COR-L47 (cell line): ENCODE measurements at regions not wholly inside any gene's neighbourhood (a gene's known extent, or its start where the extent isn't known, plus 50 kb on each side); places are given as distances from the start of the nearest gene placed in this dataset.
"Not testable (repeated sequence)": the region's sequence is repeated elsewhere in the genome, so short reads cannot be mapped to it uniquely, and the experiment has no call there.

Experiments
- DNase-seq: peaks from one replicate; lab custom pipeline; 2025; lab: John Stamatoyannopoulos, UW

DNA sequence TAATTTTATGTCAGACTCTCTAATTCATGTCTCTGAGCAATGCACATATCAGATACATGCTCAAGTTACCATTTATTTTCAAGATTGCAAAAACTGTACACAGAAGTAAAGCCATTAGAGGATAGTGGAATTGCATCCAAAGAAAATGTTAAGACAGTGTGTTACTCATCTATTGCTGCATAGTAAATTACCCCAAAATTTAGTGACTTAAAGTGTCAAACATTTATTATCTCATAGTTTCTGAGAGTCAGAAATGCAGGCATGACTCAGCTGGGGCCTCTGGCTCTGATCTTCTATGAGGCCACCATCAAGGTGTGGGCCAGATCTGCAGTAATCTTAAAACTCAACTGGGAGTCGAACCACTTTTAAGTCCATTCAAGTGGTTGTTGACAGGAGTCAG lies 275.2 kb downstream of the QDPR start:
- DNase-seq, result no peak

DNA sequence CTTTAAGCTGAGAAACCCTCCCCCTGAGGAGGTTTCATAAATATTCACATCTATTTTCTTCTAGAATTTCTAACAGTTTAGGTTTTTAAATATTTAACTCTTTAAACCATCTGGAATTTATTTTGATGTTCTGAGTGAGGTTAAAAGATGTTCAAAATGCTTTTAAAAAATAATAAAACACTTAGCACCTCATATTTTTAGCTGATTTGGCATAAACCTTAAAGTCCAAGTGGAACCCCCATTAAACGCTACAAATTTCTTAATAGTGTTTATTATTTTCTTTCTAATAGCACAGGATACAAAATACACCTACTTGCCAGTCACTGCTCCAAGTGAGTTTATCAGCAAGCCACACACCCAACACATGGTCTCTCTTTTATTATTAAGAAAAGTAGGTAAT lies 277.2 kb downstream of the QDPR start:
- no peak for DNase-seq

DNA sequence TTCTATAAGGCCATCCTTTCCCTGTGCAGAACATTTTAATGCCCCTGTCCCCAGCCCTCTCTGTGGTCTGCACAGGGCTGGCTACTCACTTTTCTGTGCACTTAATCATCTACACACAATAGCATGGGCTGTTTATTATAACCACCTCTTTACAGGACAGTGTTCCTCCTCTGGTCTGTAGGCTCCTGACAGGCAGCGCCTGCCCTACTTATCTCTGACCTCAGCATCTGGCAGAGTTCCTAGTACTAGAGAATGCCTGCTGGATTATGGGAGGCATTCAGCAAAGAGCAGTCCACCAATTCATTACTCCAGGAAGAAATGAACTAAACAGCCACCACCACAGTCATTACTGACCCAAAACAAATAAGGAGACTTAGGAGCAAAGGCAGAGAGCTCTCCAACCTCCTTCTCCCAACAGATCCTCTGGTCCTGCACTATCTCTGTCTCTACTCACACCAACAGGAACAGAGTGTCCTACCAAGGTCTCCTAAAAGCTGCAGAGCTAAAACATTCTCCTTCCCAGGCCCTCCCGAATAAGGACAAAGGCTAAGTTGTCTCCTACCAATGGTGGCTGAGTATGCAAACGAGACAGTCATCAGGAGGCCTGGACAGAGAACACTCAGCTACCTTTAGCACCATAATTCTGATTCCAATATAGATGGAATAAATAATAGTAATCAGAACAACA lies 279.2 kb downstream of the QDPR start:
- DNase-seq, result peak; percentile 6

- not testable (repeated sequence) for DNase-seq
Measured at GRCh38 chr4:17231880-17232475, 279.9 kb downstream of the QDPR start.

DNA sequence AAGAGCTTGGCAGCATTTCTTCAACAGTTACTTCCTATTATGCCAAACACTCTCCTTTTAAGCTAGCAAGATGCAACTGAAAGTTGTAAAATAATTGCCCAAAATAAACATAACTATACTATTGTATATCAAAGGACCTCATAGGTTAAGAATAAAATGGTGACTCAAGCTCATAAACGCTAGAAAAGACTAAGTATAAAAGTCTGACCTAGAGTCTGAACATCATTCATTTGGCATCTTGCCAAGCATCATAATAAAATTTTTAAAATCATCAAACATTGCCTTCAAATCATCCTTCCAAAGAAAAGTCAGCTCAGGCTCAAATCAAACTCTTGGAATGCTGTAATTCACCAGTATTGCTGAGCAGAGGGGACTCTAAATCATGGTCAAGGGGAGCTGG lies 281.2 kb downstream of the QDPR start:
- DNase-seq, result no peak

- no peak for DNase-seq
Measured at GRCh38 chr4:17220816-17221215, 291.1 kb downstream of the QDPR start.

- no peak for DNase-seq
Measured at GRCh38 chr4:17218786-17219185, 293.1 kb downstream of the QDPR start.

DNA sequence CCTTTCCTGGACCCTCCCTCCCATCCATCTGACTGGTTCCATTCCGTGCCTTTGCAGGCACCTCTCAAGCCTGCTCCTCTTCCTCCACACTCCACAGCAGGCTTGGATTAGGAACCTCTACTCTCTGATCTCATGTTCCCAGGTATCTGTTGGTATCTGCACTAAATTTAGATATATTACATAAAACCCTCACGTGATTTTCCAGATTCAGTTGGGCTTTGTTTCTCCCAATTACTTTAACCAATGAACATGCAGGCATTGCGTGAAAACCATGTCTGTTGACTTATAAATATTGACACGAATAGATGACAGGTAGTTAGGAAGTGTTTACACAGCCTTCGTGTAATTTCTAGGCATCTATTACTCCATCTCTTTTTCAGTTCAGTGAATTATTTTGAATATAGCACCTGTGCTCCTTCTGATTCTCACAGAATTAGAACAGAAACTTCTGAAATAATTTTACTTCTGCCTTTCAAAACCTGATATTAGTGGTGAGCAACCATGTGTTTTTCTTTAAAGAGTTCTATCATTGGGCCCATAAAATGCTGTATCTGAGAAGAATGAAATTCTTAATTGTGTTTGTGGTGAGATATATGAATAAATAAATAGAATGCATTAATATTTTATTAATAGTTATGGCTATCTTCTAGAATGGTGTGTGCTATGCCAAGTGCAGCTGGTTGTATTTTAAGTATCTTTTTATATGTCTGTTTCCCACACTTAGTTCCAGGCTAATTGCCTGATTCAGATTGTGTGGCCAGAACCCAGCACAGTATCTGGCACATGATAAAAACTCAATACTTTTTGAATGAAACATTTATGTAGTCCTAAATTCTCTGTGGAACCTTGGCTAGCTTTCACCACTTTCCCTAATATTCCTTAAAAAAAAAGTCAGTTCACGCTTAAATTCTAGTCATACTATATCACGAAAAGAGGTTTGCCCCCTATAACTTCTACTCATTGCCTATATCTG lies 304.8 kb downstream of the QDPR start:
- DNase-seq, result peak; percentile 82

- no peak for DNase-seq
Measured at GRCh38 chr4:17204908-17205307, 306.5 kb upstream of the LDB2 start.

- DNase-seq, result no peak
Measured at GRCh38 chr4:17203797-17204196, 305.4 kb upstream of the LDB2 start.

- DNase-seq, result no peak
Measured at GRCh38 chr4:17197070-17197469, 298.6 kb upstream of the LDB2 start.

DNA sequence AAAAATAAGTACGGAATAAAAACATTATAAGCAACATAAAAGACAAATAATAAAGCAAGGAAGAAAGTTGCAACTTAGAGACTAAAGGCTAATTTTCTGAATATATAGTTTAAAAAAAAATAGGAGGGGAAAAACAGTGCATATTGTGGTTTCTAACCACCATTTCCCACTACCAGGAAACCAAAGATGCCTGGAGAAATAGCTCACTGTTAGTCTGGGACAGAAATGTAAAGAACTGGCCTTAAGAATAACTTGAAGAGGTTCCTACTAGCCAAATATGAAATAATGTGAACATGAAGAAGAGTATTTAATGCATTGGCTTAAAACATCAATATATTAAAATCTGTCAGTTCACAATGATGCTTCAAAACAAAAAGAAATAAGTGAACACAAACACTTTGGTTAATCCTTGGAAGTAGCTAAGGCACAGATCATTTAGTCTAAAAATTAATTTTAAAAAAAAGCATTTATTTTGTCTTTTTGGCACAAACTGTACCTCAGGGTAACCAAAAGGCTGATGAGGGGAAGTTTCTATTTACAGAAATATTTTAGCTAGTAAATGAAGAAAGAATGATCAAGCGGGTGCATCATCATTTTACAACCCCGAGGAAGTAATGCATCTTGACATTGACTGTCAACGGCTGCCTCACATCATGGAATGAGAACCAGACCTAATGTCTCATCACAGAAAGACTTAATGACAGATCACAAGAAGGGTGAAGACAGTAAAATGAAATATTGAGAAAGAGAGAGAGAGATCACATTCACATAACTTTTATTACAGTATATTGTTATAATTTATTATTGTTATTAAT lies 297.2 kb upstream of the LDB2 start:
- DNase-seq, result no peak

DNA sequence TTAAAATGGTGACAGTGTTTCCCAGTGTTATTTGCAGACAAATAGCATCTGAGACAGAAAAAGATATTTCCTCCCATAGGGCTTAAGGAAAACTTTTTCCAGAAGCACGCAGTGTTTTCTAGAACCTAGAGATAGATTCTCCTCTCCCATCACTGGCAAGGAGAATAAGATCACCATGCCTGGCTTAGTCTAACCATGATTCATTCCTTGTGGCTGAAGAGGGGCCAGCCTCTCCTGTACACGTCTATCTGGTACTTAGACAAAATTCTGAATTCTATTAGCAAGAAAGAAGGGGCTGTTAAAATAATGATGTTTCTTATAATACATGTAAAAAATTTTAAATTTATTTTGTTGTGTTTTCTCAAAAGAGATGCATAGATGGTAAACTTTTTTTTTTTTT lies 296.1 kb upstream of the LDB2 start:
- no peak for DNase-seq

GRCh38 chr4:17189759-17190158 lies 291.3 kb upstream of the LDB2 start:
- no peak for DNase-seq

DNA sequence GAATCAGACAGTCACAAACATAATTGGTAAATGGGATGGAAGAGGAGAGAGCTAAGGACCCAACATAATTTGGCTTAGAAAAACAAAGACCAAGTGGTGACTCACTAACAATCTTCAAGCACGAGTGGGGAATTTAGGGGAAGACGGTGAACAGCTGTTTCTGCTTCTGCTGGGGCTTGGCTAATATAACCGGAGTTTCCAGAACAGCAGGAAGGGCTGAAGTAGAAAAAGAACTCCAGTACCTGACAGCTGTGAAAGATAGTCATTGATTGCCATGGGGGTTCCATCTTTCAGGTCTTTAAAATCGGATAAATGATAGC lies 290.9 kb upstream of the LDB2 start:
- DNase-seq, result no peak

DNA sequence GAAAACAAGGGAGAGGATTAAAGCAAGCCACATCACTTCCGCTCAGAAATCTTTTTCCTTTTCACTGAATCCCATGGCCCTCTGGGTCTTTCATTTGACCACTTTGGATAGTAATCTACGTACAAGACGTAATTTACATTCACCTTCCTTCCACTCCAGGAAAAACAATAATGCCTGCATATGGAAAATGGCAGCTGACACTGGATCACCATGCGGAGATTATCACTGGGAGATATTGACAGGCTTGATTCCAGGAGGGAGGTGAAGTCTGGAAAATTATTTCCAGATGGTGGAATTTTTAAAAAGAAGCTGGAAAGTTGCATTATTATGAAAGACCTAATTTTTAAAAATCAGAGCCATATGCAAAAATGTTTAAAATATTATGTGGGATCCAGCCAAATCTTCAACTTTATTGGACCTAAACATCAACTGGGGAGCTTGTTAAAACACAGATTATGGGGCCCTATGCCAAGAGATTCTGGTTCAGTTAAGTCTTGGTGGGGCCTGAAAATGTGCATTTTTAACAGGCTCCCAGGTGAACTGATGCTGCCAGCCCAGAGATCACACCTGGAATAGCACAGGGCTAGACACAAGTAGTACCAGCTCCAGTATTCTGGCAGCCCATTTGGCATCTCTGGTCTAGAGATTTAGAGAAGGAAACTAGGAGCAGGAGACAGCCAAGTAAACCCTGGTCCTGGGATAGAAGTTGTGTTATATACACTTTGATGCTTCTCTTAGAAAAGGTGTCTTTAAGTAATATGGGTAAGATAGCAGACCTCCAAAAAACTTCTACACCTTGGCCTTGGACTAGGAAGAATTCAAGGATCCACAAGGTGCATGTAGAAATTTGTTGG lies 290.3 kb upstream of the LDB2 start:
- DNase-seq, result no peak

DNA sequence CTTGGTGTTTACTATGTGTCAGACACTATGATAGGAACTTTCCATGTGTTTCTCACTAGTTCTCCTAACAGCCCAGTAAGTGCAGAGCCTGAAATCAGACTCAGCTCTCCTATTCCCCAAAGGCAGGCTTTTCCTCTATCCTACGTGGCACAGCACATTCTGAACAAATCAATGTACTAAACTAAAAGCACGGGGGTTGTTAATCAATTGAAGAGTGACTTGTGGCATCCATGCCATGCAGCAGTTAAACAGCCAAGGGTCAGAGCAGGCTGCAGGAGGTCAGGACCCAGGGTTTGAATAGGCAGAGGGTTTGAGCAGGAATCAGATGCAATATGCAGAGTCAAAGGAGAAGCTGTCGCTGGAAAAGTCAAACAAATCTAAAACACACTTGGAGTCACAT lies 289.7 kb upstream of the LDB2 start:
- no peak for DNase-seq

GRCh38 chr4:17187003-17187402 lies 288.6 kb upstream of the LDB2 start:
- DNase-seq, result no peak

DNA sequence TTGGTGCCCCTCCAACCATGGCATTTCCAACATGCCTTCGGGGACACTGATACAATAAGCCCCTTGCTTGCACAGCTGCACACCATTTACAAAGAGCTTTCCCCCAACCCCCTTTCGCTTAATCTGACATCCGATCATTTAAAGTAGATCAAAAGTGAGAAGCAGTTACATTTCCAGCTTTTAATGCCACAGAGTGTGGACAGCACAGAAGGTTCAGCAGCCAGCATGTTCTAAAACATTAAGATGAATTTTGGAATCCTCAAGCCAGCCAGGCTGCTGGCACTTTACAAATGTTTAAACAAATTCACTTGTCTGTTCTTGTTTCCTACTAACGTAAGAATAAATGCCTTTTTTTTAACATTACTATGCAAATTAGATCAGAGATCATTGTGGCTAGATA lies 284.4 kb upstream of the LDB2 start:
- DNase-seq, result no peak

DNA sequence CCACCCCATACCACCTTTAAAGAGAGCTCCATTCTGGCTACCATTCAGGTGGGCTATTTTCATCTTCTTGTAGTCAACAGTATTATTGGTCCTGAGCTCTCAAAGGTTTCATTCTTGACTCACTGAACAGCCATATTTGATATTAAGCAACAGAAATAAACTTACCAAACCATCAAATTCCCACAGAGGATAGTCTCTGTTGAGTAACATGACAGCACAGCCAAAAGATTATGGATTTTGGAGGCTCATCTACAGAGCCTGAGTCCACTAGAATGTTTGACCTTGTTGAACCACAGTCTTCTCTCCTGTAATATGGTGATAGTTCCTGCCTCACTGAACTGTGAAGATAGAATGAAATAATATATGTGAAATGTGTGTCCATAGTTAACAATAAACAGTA lies 276.3 kb upstream of the LDB2 start:
- no peak for DNase-seq

- peak; percentile 9 for DNase-seq
Measured at GRCh38 chr4:17173300-17173699, 274.9 kb upstream of the LDB2 start.
